H9 (cell line): ENCODE measurements at regions not wholly inside any gene's neighbourhood (a gene's known extent, or its start where the extent isn't known, plus 50 kb on each side); places are given as distances from the start of the nearest gene placed in this dataset.

Experiments
- DNase-seq: peaks from one replicate; pipeline ENCODE4 v3.0.0-alpha.2; 2017
- H2AFZ ChIP-seq: one replicate; pipeline ENCODE4 v1.6.1; 2013; ENCODE audit warnings: mild to moderate bottlenecking, low read length, control low read depth, moderate library complexity
- H2AK5ac ChIP-seq: 2 replicates; pipeline ENCODE4 v1.6.1; 2013; ENCODE audit warnings: low read length, control low read depth, mixed read lengths; ENCODE audit not compliant: insufficient read length
- H2BK120ac ChIP-seq: one replicate; pipeline ENCODE4 v1.6.1; 2013; ENCODE audit warnings: low read depth, mild to moderate bottlenecking, low read length, control low read depth, inconsistent platforms; ENCODE audit not compliant: poor library complexity, severe bottlenecking
- H2BK12ac ChIP-seq: 2 replicates; pipeline ENCODE4 v1.6.1; 2013; ENCODE audit warnings: low read length, control low read depth, mixed read lengths, low read depth; ENCODE audit not compliant: insufficient read length
- H2BK15ac ChIP-seq: 2 replicates; pipeline ENCODE4 v1.6.1; 2013; ENCODE audit warnings: low read depth, low read length, control low read depth
- H2BK20ac ChIP-seq: one replicate; pipeline ENCODE4 v1.6.1; 2013; ENCODE audit warnings: low read depth, mild to moderate bottlenecking, low read length, control low read depth, inconsistent platforms; ENCODE audit not compliant: poor library complexity, severe bottlenecking
- H2BK5ac ChIP-seq: 2 replicates; pipeline ENCODE4 v1.6.1; 2013; ENCODE audit warnings: low read length, control low read depth, mixed read lengths; ENCODE audit not compliant: insufficient read length
- H3K14ac ChIP-seq: 2 replicates; pipeline ENCODE4 v1.6.1; 2013; ENCODE audit warnings: low read length, control low read depth; ENCODE audit not compliant: insufficient read depth
- H3K18ac ChIP-seq: 2 replicates; pipeline ENCODE4 v1.6.1; 2013; ENCODE audit warnings: low read depth, mild to moderate bottlenecking, mixed read lengths, low read length, control low read depth; ENCODE audit not compliant: insufficient read length
- H3K23ac ChIP-seq: 2 replicates; pipeline ENCODE4 v1.6.1; 2013; ENCODE audit warnings: low read length, control low read depth, mixed read lengths, low read depth; ENCODE audit not compliant: insufficient read length
- H3K23me2 ChIP-seq: 2 replicates; pipeline ENCODE4 v1.6.1; 2013; ENCODE audit warnings: low read depth, mild to moderate bottlenecking, mixed read lengths, low read length, control low read depth; ENCODE audit not compliant: insufficient read length, poor library complexity, severe bottlenecking
- H3K27ac ChIP-seq: 2 replicates; pipeline ENCODE4 v1.5.1; 2013; ENCODE audit warnings: low read length, control low read depth, mixed read lengths, low read depth; ENCODE audit not compliant: insufficient read length
- H3K27me3 ChIP-seq: 2 replicates; pipeline ENCODE4 v1.6.1; 2013; ENCODE audit warnings: low read length, control low read depth, inconsistent platforms; ENCODE audit not compliant: insufficient read depth
- H3K4ac ChIP-seq: 2 replicates; pipeline ENCODE4 v1.6.1; 2013; ENCODE audit warnings: low read depth, mild to moderate bottlenecking, control low read depth, inconsistent platforms, low read length, moderate library complexity
- H3K4me1 ChIP-seq: 2 replicates; pipeline ENCODE4 v1.6.1; 2013; ENCODE audit warnings: low read length, control low read depth, inconsistent platforms; ENCODE audit not compliant: insufficient read depth
- H3K4me2 ChIP-seq: 2 replicates; pipeline ENCODE4 v1.6.1; 2013; ENCODE audit warnings: low read length, control low read depth, mixed read lengths; ENCODE audit not compliant: insufficient read length, insufficient read depth
- H3K56ac ChIP-seq: 2 replicates; pipeline ENCODE4 v1.6.1; 2013; ENCODE audit warnings: low read depth, mild to moderate bottlenecking, mixed read lengths, low read length, control low read depth; ENCODE audit not compliant: insufficient read length
- H3K79me1 ChIP-seq: 2 replicates; pipeline ENCODE4 v1.6.1; 2013; ENCODE audit warnings: low read depth, mild to moderate bottlenecking, moderate library complexity, low read length, control low read depth, inconsistent platforms; ENCODE audit not compliant: insufficient read depth, poor library complexity, severe bottlenecking
- H3K79me2 ChIP-seq: 2 replicates; pipeline ENCODE4 v1.6.1; 2013; ENCODE audit warnings: low read length, control low read depth, inconsistent platforms; ENCODE audit not compliant: insufficient read depth
- H3K9ac ChIP-seq: 2 replicates; pipeline ENCODE4 v1.6.1; 2013; ENCODE audit warnings: low read length, control low read depth, mixed read lengths; ENCODE audit not compliant: insufficient read length; ENCODE audit errors: extremely low read depth
- H3K9me3 ChIP-seq: one replicate; pipeline ENCODE4 v1.6.1; 2013; ENCODE audit warnings: low read depth, low read length, inconsistent platforms; ENCODE audit not compliant: control insufficient read depth
- H3T11ph ChIP-seq: one replicate; pipeline ENCODE4 v1.6.1; 2013; ENCODE audit warnings: mild to moderate bottlenecking, low read length, control low read depth, inconsistent platforms
- H4K20me1 ChIP-seq: one replicate; pipeline ENCODE4 v1.6.1; 2013; ENCODE audit not compliant: control insufficient read depth, insufficient read length, insufficient read depth
- H4K5ac ChIP-seq: 2 replicates; pipeline ENCODE4 v1.6.1; 2013; ENCODE audit warnings: low read depth, mild to moderate bottlenecking, mixed read lengths, low read length, control low read depth; ENCODE audit not compliant: insufficient read length
- H4K8ac ChIP-seq: replicated peaks from 2 replicates; pipeline ENCODE4 v1.6.1; 2013; ENCODE audit warnings: low read length, control low read depth, mixed read lengths, low read depth; ENCODE audit not compliant: insufficient read length
- H4K91ac ChIP-seq: 2 replicates; pipeline ENCODE4 v1.6.1; 2013; ENCODE audit warnings: low read depth, mild to moderate bottlenecking, moderate library complexity, mixed read lengths, low read length, control low read depth; ENCODE audit not compliant: insufficient read length
- H3K27ac Mint-ChIP-seq, 3 experiments: 2 replicates in 2 of 3; 3 replicates in 1 of 3; pipeline ENCODE4 v1.8.0; 2020 to 2021; ENCODE audit warnings: mixed read lengths in 3 of 3, mild to moderate bottlenecking in 1 of 3, moderate library complexity in 1 of 3
- H3K27me3 Mint-ChIP-seq: 2 replicates; pipeline ENCODE4 v1.8.0; 2021; ENCODE audit warnings: low read depth, mild to moderate bottlenecking, moderate library complexity, mixed read lengths
- H3K36me3 Mint-ChIP-seq, 3 experiments: 2 replicates in 2 of 3; 3 replicates in 1 of 3; pipeline ENCODE4 v1.8.0; 2020 to 2021; ENCODE audit warnings: low read depth in 3 of 3, mixed read lengths in 3 of 3; ENCODE audit not compliant: insufficient read depth in 1 of 3
- H3K4me1 Mint-ChIP-seq, 2 experiments: 2 replicates each; pipeline ENCODE4 v1.8.0; 2020; ENCODE audit warnings: mixed read lengths in 2 of 2
- H3K4me3 Mint-ChIP-seq, 2 experiments: 2 replicates in 1 of 2; 3 replicates in 1 of 2; pipeline ENCODE4 v1.8.0; 2020 to 2021; ENCODE audit warnings: mild to moderate bottlenecking in 2 of 2, mixed read lengths in 2 of 2, moderate library complexity in 1 of 2
- H3K9me3 Mint-ChIP-seq, 2 experiments: 2 replicates in 1 of 2; 3 replicates in 1 of 2; pipeline ENCODE4 v1.8.0; 2020; ENCODE audit warnings: mild to moderate bottlenecking in 2 of 2, mixed read lengths in 2 of 2, moderate library complexity in 1 of 2
- CTCF ChIP-seq: fragments of 200-600 bp; sonication (generic); conservative IDR thresholded peaks from 3 replicates; pipeline ENCODE4 v1.8.0; 2021; ENCODE audit warnings: antibody characterized with exemption, mild to moderate bottlenecking
- WGBS: extraction: QIAGEN DNeasy Blood & Tissue Kit; methylation state at CpG from one replicate; pipeline ENCODE4 v1.1.7; 2013; ENCODE audit warnings: missing lambda C conversion rate, low lambda C conversion rate, mixed read lengths; ENCODE audit not compliant: insufficient read length; ENCODE audit errors: extremely low coverage; 5-methylcytosine and 5-hydroxymethylcytosine counted together

- Histone ChIP-seq H3K9ac (no peak overlapping the region), H3K4me1 (no peaks in the 10 kb centered on the region), H3K56ac (no peak overlapping the region), H3K27me3 (no peaks in the 10 kb centered on the region), H2AFZ (no peak overlapping the region), H2BK12ac (no peak overlapping the region), H3K79me2 (no peaks in the 10 kb centered on the region), H4K91ac (no peak overlapping the region), H2BK5ac (no peak overlapping the region), H3K23me2 (no peaks in the 10 kb centered on the region), H3K79me1 (no peaks in the 10 kb centered on the region), H4K5ac (no peak overlapping the region), H2BK20ac (no peak overlapping the region), H3K18ac (no peak overlapping the region), H2BK15ac (no peak overlapping the region), H4K8ac (no peak overlapping the region), H3K4ac (no peak overlapping the region), H2BK120ac (no peak overlapping the region), H3K9me3 (no peaks in the 10 kb centered on the region), H3K14ac (no peak overlapping the region), H4K20me1 (no peaks in the 10 kb centered on the region), H3T11ph (no peak overlapping the region), H3K23ac (no peak overlapping the region), H2AK5ac (no peak overlapping the region), H3K27ac (no peak overlapping the region), H3K4me2 (no peak overlapping the region)
- H3K4me1 Mint-ChIP-seq: peaks cover 3 to 6% of the 10 kb centered on the region in 2 experiments; a peak in 2 of 4 replicates
- H3K4me3 Mint-ChIP-seq: no peak overlapping the region
- no peak for TF ChIP-seq CTCF
- H3K36me3 Mint-ChIP-seq: no peaks in the 10 kb centered on the region
- no peak overlapping the region for H3K27ac Mint-ChIP-seq
- no CpG with 5 or more reads among the region's 1 CpG for WGBS
- no peaks in the 10 kb centered on the region for H3K27me3 Mint-ChIP-seq
- DNase-seq: no peak
- H3K9me3 Mint-ChIP-seq: no peaks in the 10 kb centered on the region
Observed at GRCh38 chr21:16872616-16873015, 640.2 kb upstream of the CXADR start.
